ENCODE measurements at regions not wholly inside any gene's neighbourhood (a gene's known extent, or its start where the extent isn't known, plus 50 kb on each side); places are given as distances from the start of the nearest gene placed in this dataset.

DNA sequence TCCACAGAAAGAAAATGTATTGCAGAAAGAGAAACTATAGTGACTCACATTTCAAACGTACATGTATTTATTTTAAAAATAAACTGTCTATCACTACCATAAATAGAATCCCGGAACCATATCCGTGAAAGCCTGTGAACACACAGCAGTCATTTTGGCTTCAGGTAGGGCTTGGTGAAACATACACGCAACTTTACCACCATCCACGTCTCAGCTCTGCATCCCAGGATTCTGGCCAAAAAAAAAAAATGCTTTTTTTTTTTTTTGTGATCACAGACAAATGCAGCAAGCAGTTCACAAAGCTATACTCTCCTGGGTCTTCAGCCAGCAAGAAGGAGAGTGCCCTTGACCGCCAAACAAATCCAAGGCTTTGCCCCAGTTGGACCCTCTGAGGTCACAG, 56.8 kb upstream of the OCM2 start:
- intact Hi-C loops (cut with micrococcal nuclease; ENCODE audit: unreplicated experiment) = no loop called here
- FAIRE-seq (no peak), ATAC-seq (no peak), DNase-seq (ENCODE audit: low read depth, low spot score) (no peak)
- Histone ChIP-seq H3K9me3 (replicated peaks; ENCODE audit: control insufficient read depth, insufficient read depth, low read length) (no peaks in the 10 kb centered on the region), H3K4me1 (ENCODE audit: control insufficient read depth, insufficient read depth, low read length) (no peaks in the 10 kb centered on the region), H3K4me2 (ENCODE audit: control insufficient read depth, insufficient read depth) (no peak overlapping the region), H3K27ac (ENCODE audit: control insufficient read depth, insufficient read depth) (no peak overlapping the region), H3K36me3 (ENCODE audit: control insufficient read depth in 2 of 2, insufficient read depth in 2 of 2, low read length in 1 of 2) (no peaks in the 10 kb centered on the region), H2AFZ (ENCODE audit: control insufficient read depth, low read depth, low read length) (no peak overlapping the region), H3K4me3 (no peak overlapping the region), H3K9ac (ENCODE audit: control insufficient read depth, insufficient read depth, low read length) (no peak overlapping the region), H3K79me2 (ENCODE audit: control insufficient read depth, insufficient read depth, low read length) (no peaks in the 10 kb centered on the region), H3K27me3 (replicated peaks in 1 of 2; ENCODE audit: control insufficient read depth in 2 of 2, insufficient read depth in 2 of 2, low read length in 1 of 2) (no peaks in the 10 kb centered on the region), H4K20me1 (ENCODE audit: control insufficient read depth, insufficient read depth) (no peaks in the 10 kb centered on the region)
- ChIA-PET RAD21 (ENCODE audit: unreplicated experiment) (interaction anchor here (0.6 kb wide), 2 partner anchors 26 to 1361 kb away, joined by 3 to 5 read pairs; no protein-coding TSS in a partner anchor), POLR2A (interaction anchor here (0.6 kb wide), 2 partner anchors 76 to 790 kb away, joined by 3 to 6 read pairs; no protein-coding TSS in a partner anchor), CTCF (interaction anchor here (0.8 kb wide), 1 partner anchor 314 kb away, joined by 4 read pairs; no protein-coding TSS in a partner anchor), SMC1A (ENCODE audit: uncharacterized antibody, unreplicated experiment) (interaction anchor here (1.1 kb wide), 1 partner anchor 9 kb away, joined by 5 read pairs; no protein-coding TSS in a partner anchor)
- no TSS peak for BruUV-seq (replicated peaks)
- WGBS (ENCODE audit: insufficient coverage, insufficient replicate concordance, low lambda C conversion rate, missing lambda C conversion rate) = 63% methylated on average over 6 of the region's 6 CpGs
- in situ Hi-C loops (cut with MboI) = no loop called here
- TF ChIP-seq ASH2L (IDR thresholded peaks at IDR 0.05; ENCODE audit: borderline replicate concordance, low read depth) (no peak), ZNF274 (IDR thresholded peaks at IDR 0.05; ENCODE audit: insufficient read depth, insufficient read length) (no peak), CREB1 (IDR thresholded peaks at IDR 0.05; ENCODE audit: low read depth) (no peak), NR2F1 (conservative IDR thresholded peaks at IDR 0.05) (no peak)
- TF ChIP-seq, protein P1, sequence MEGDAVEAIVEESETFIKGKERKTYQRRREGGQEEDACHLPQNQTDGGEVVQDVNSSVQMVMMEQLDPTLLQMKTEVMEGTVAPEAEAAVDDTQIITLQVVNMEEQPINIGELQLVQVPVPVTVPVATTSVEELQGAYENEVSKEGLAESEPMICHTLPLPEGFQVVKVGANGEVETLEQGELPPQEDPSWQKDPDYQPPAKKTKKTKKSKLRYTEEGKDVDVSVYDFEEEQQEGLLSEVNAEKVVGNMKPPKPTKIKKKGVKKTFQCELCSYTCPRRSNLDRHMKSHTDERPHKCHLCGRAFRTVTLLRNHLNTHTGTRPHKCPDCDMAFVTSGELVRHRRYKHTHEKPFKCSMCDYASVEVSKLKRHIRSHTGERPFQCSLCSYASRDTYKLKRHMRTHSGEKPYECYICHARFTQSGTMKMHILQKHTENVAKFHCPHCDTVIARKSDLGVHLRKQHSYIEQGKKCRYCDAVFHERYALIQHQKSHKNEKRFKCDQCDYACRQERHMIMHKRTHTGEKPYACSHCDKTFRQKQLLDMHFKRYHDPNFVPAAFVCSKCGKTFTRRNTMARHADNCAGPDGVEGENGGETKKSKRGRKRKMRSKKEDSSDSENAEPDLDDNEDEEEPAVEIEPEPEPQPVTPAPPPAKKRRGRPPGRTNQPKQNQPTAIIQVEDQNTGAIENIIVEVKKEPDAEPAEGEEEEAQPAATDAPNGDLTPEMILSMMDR (IDR thresholded peaks at IDR 0.05 in 2 of 3, conservative IDR thresholded peaks at IDR 0.05 in 1 of 3; ENCODE audit: control insufficient read depth in 2 of 3, extremely low read depth in 1 of 3, insufficient read depth in 1 of 3, low read depth in 3 of 3, low read length in 3 of 3) = no peak

DNA sequence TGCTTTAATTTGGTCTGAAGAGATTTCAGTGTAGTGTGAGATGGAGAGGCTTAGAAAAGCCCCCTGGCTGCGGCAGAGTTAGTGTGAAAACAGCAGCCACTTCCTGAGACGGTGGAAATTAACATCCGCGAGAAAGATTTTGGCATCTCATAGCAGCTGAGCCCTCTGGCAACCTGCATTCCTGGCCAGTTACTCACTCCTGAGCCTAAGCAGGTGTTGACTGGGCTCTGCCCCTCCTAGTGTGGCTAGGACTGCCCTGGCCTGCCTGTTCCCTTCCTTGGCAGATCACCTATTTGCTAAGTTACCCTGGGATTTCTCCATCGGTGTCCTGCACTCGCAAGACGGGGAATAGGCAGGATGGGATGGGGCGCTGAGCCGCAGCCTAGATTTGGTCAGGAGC, 57.6 kb upstream of the LMTK2 start:
- no peaks in the 10 kb centered on the region for H3K27me3 ChIP-seq (replicated peaks in 1 of 2; ENCODE audit: control insufficient read depth in 2 of 2, insufficient read depth in 2 of 2, low read length in 1 of 2)
- WGBS (ENCODE audit: insufficient coverage, insufficient replicate concordance, low lambda C conversion rate, missing lambda C conversion rate) = 83% methylated on average over 9 of the region's 9 CpGs
- in situ Hi-C loops (cut with MboI) (no loop called here), intact Hi-C loops (cut with micrococcal nuclease; ENCODE audit: unreplicated experiment) (no loop called here)
- no peak for TF ChIP-seq ZNF274 (IDR thresholded peaks at IDR 0.05; ENCODE audit: insufficient read depth, insufficient read length)
- H3K4me3 ChIP-seq = no peak overlapping the region
- H4K20me1 ChIP-seq (ENCODE audit: control insufficient read depth, insufficient read depth) = no peaks in the 10 kb centered on the region
- ChIA-PET SMC1A (ENCODE audit: uncharacterized antibody, unreplicated experiment) (no interaction called here), CTCF (no interaction called here), POLR2A (no interaction called here), RAD21 (ENCODE audit: unreplicated experiment) (no interaction called here)
- no peak overlapping the region for H3K4me2 ChIP-seq (ENCODE audit: control insufficient read depth, insufficient read depth)
- no TSS peak for BruUV-seq (replicated peaks)
- H2AFZ ChIP-seq (ENCODE audit: control insufficient read depth, low read depth, low read length) = no peak overlapping the region
- H3K36me3 ChIP-seq (ENCODE audit: control insufficient read depth in 2 of 2, insufficient read depth in 2 of 2, low read length in 1 of 2) = no peaks in the 10 kb centered on the region
- H3K79me2 ChIP-seq (ENCODE audit: control insufficient read depth, insufficient read depth, low read length) = no peaks in the 10 kb centered on the region
- no peaks in the 10 kb centered on the region for H3K9me3 ChIP-seq (replicated peaks; ENCODE audit: control insufficient read depth, insufficient read depth, low read length)
- ATAC-seq (no peak), FAIRE-seq (no peak), DNase-seq (ENCODE audit: low read depth, low spot score) (no peak)
- no peaks in the 10 kb centered on the region for H3K4me1 ChIP-seq (ENCODE audit: control insufficient read depth, insufficient read depth, low read length)
- no peak overlapping the region for H3K27ac ChIP-seq (ENCODE audit: control insufficient read depth, insufficient read depth)
- no peak overlapping the region for H3K9ac ChIP-seq (ENCODE audit: control insufficient read depth, insufficient read depth, low read length)

Data from GM12878 (cell line).